ENCODE measurements at regions not wholly inside any gene's neighbourhood (a gene's known extent, or its start where the extent isn't known, plus 50 kb on each side); places are given as distances from the start of the nearest gene placed in this dataset.

GRCh38 chr14:27008187-27008586, 410.4 kb upstream of the NOVA1 start:
- TF ChIP-seq CTCF (IDR thresholded peaks at IDR 0.05; ENCODE audit: low read depth, low read length): no peak
- TF ChIP-seq MAX (IDR thresholded peaks at IDR 0.05; ENCODE audit: low read depth, low read length): no peak
- TF ChIP-seq POLR2A (IDR thresholded peaks at IDR 0.05; ENCODE audit: extremely low read depth, insufficient read length): no peak
